ENCODE measurements at regions not wholly inside any gene's neighbourhood (a gene's known extent, or its start where the extent isn't known, plus 50 kb on each side); places are given as distances from the start of the nearest gene placed in this dataset.
"Not testable (repeated sequence)": the region's sequence is repeated elsewhere in the genome, so short reads cannot be mapped to it uniquely, and the experiment has no call there.

DNA sequence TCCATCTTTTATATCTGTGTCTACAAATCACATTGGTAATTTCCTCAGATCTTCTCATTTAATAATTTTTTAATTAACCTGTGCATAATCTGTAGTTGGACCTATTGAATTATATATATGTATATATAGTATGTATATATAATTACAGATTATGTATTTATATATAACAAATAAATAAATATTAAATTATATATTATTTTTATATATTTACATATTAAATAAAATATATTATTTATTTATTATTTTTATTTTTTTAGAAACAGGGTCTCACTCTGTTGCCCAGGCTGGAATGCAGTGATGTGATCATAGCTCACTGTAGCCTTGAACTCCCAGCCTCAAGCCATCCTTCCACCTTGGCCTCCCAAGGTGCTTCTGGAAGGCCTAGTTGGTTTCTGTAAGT, 197.9 kb downstream of the FGF9 start:
- intact Hi-C loops (cut with micrococcal nuclease): no loop called here
- DNase-seq: no peak

DNA sequence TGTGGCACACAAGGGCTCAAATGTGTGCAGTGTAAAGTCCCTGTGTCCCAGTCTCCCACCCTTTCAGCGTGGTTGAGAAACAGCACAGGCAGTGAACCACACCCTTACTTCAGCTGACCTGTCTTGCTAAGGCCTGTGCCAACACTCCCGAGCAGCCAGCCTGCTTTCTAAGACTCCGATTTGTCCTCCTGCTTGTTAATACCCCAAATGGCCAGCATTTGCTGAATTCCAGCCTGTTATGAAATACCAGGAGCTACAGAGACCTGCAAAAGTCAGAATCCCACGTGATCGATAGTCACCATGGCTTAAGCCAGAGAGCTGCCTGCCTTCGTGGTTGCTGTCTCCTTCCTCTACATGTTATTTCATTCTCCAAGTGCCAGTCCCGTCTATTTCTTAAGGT, 200.5 kb downstream of the FGF9 start:
- intact Hi-C loops (cut with micrococcal nuclease): no loop called here
- DNase-seq: no peak
- no peak for ATAC-seq

More for the DNA sequence above, 197.9 kb downstream of the FGF9 start:
- no peak for ATAC-seq

DNA sequence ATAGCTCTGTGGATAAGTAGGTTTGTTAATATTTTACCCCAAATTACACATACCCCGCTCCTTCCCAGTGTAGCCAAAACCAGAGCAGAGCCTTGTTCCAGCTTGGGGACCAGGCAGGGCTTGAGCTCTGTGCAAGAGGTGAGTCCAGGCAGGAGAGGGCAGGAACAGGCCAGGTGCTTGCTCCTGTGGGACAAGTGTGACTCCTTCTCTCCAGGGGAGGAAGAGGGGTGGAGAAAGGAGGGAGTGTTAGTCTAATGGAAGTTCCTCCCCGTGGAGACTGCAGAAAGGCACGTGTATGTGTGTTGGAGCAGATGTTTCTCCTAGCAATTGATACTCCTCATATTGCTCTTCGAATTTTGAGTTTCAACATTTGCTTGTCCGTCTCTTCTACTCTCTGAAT, 201.0 kb downstream of the FGF9 start:
- intact Hi-C loops (cut with micrococcal nuclease): no loop called here
- DNase-seq: no peak
- ATAC-seq: no peak

DNA sequence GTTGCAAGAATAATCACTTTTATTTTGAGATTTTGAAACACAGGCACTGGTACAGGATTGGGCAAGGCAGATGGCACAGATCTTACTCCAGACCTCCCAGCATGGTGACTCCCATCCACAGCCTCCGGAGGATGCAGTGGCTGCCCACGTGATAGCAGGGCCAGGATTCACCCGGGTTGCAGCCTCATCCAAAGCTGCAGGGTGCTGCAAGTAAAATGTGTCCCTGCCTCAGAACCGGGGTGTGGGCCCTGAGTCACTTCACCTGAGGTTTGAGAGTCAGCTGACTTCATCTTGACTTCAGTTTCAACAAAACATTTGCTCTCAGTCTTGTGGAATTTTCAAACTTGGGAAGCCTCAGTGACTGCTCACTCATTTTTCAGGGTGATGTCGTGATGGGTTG, 201.9 kb downstream of the FGF9 start:
- ATAC-seq (no peak), DNase-seq (no peak)
- intact Hi-C loops (cut with micrococcal nuclease): no loop called here

DNA sequence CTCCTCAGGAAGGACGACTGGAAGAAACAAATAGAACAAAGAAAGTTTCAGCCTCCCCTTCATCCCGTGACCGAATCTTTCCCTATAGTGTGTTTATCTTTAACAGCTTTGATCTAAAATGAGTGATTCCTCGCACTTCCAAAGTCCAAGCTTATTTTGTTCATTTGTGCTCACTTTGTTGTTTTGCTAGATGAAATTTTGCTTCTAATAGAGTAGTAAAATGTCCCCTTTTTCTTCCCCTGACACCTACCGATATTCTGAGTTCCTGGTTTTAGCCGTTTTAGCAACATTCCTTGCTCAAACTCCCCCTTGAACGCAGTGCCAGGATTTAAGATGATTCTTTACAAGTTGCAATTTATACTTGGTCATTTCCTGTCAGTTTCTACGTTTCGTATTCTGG, 204.2 kb downstream of the FGF9 start:
- ATAC-seq (no peak), DNase-seq (no peak)
- intact Hi-C loops (cut with micrococcal nuclease): no loop called here

DNA sequence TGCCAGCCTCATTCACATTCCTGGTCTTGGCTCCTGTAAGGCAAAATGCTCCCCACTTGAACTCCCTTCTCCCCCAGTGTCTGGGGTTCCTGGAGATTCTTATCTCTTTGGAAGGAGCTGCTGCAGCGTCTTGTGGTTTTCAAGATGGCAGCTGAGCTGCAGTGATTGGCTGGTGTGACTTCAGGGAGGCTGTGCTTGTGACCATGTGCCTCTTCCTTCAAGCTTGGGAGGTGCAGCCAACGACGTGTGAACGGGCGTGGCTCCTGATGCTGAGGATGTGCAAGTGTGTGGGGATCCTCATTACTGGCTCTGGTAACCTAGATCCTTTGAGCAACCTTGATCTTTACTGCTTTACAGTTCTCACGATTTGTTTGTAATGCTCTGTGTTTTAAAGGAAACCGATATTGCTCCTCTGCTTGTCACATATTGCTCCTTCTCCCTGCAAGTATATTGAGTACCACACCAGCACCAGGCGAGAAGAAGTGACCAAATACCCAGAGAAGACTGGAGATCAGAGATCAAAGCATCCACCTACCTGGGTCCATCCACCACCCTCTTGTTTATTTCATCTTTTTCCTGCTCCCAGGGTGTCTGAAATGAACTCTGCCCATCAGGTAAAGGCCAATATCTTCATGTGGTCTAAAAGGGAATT, 208.5 kb downstream of the FGF9 start:
- intact Hi-C loops (cut with micrococcal nuclease): no loop called here
- no peak for DNase-seq
- ATAC-seq: no peak

DNA sequence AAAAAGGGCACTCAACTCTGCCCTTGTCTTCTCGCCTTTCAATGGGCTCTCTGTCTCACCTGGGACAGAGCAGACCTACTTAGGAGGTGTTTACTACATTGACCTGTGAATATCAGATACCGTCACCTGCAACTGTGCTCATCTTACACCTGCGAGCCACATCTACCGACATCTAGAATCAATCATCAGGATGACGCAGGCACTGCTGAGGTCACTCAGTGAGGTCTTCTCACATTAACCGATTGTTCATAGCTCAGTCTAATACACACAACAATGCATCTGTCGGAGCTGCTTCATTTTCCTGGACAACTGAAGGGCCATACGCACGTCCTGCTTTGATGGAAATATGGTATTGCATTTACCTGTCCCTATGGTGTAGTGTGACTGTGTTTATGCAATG, 211.9 kb downstream of the FGF9 start:
- intact Hi-C loops (cut with micrococcal nuclease): no loop called here
- no peak for DNase-seq
- ATAC-seq: no peak

DNA sequence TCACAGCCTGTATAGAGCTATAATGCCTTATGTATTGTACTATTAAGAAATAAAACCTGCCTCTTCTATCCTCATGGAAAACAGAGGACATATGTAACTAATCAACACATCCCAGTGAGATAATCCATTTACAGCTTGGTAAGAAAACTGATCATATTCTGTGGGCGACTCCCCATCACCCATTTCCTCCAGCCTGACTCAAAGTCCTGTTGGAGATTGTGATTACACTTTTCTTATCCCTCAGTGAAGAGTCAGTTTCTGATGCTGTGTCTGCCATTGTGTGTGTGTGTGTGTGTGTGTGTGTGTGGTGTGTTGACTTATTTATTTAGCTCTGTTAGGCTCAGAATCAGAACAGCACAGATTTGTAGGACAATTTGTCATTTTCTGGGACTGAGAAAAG, 212.8 kb downstream of the FGF9 start:
- no peak for DNase-seq
- intact Hi-C loops (cut with micrococcal nuclease): no loop called here
- no peak for ATAC-seq

DNA sequence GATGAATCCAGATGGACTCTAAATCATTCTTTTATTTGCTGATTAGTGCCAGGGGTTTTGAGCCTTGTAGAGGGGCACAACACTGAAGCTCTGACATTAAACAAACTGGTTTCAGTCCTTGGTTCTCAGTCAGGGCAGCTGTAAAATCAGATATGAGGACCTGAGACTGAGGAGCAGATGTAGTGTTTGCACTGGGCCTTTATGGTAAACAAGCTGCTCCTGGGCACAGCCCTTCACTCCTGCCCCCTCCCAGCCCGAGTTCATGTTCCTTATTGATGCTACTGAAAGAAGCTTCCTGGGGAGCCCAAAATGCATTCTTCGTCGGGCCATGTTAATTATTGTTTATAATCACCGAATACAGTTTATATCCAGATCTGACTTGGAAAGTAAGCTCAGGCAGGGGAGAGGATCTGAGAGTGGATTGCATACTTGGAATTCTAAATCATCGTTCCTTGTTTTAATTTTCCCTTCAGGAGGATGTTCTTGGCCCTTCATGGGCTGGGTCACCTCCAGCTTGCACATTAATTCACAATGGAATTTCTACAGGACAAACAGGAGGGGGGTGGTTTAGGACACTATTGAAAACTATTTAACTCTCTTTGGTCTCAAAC, 213.5 kb downstream of the FGF9 start:
- intact Hi-C loops (cut with micrococcal nuclease): no loop called here
- no peak for ATAC-seq
- DNase-seq: no peak

DNA sequence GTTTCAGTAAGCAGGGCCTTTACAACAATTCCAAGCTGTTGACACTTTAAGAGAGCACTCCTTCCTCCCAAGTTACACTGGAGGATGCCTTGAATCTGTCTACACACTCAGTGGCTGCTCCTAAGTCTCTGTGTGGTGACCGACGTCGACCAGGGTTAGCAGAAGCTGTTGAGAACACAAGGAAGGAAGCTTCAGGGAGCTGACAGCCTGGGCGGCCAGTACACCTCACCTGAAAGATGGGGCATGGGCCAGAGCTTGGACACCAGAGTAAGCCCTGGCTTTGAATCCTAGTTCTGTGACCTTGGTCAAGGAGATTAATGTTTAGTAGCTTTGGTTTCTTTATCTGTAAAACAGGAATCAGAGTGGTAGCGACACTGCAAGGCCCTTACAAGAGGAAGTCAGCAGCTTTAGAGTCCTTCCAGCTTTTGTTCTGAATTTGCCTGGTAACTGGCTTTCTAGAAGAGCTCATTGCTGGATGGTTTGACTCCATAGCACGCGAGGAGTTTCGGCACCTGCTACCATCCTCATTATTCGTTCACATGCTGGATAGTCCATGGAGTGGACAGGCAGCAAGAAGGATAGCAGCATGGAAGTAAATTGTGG, 214.2 kb downstream of the FGF9 start:
- ATAC-seq (no peak), DNase-seq (no peak)
- intact Hi-C loops (cut with micrococcal nuclease): no loop called here

DNA sequence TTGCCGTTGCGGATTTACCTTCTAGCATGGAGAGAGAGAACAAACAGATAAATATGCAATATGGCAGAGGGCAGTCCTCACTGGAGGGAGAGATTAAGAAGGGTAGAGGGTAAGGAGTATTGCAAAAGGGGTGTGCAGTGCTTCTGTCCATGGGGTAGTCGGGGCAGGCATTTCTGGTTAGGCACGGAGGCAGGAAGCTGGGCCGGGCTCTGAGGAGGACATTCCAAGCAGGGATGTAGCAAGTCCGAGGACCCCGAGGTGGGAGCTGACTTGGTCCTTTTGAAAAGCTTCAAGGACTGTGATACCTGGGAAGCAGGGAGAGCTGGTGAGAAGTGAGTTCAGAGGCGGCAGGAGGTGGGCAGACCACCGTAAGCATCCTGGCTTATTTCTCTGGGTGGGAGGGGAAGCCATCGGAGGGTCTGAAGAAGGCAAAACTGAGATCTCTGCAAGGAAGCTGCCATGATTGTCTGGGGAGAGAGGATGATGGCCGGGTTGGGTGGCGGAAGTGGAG, 214.9 kb downstream of the FGF9 start:
- intact Hi-C loops (cut with micrococcal nuclease): no loop called here
- no peak for ATAC-seq
- no peak for DNase-seq

DNA sequence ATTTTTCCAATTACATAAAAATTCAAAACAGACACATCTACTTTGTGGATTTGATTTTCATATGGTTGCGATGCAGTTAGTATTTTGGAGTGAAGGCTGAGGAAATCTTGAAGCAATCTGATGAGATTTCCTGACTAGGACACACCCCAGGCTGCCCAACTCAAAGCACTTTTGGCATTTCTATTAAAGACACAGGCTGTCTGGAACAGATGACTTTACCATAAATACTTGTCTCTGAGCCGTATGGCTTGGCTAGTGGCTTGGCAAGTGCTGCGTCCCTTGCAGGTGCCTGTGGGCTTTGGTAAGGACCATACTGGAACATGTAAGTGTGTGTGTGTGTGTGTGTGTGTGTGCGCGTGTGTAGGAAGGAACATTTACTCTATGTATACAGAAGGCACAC, 218.8 kb downstream of the FGF9 start:
- ATAC-seq (no peak), DNase-seq (no peak)
- intact Hi-C loops (cut with micrococcal nuclease): no loop called here

DNA sequence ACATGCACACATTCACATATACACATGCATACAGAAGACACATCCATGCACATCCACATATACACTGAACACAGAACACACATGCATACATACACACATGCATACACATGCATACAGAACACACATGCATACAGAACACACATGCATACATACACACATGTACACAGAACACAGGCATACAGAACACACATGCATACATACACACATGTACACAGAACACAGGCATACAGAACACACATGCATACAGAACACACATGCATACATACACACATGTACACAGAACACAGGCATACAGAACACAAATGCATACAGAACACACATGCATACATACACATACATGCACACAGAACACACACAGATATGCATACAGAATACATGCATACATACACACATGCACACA, 219.3 kb downstream of the FGF9 start:
- ATAC-seq; intact Hi-C loops (cut with micrococcal nuclease): not testable (repeated sequence)

DNA sequence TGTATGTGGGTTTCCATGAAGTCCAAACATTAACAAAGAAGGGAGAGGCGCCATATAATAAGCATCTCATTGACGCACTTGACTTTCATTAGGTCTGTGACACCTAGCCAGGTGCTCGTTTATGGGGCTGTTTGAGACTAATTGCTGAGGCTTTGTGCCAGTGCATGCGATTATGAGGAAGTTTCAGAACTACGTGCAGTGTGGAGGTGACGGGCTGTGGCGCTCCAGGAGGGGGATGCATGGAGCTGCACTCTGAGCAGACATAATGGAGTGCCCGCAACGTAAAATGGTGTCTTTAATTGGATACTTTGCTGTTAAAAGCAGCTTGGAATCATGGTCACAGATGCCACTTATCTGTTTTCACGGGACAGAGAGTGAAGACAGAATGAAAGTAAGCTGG, 223.2 kb downstream of the FGF9 start:
- intact Hi-C loops (cut with micrococcal nuclease): no loop called here
- ATAC-seq (no peak), DNase-seq (no peak)

More for the DNA sequence above, 219.3 kb downstream of the FGF9 start:
- DNase-seq: not testable (repeated sequence)

DNA sequence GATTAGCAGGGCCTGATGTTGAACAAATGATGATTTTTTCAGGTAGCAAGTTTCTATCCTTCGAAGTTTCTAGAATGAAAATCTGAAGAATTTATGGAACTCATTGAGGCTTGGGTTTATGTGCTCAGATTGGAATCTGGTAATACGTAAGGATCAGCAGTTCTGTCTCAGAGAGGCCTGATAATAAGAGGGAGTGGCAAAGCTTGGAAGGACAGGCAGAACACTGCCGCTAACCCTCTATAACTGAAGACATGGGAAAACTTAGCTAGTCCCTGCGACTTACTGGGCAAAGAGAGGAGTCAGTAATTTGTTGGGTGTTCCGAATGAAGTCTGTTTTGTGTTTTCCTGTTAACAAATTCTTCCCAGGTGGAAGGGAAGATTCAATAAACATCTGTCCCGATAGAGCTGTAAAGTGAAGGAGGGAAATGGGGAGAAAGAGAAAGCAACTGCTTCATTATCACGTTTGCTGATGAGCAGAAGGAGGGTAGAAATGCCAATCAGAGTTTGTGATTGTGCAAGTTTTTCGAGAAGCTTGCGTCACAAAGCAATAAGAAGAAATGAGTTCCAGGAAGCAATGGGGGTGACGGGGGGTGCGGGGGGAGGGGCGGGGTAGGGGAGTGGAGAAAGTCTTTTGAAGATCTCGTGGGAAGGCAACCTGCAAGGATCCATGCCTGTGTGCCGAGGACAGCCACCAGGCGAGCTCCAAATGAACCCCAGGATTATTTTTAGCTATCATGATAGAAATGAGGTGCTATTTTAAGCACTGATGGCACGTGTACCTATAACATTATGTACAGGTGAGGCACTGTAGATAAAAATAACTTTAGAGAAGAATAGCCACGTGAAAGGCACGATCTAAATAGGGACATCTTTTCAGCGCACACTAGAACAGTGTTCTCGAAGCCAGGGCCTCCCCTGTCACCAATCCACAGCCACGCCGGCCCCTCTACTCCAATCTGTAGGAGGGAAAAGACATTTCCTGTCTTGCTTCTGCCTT, 224.1 kb downstream of the FGF9 start:
- ATAC-seq: no peak
- intact Hi-C loops (cut with micrococcal nuclease): no loop called here
- no peak for DNase-seq

DNA sequence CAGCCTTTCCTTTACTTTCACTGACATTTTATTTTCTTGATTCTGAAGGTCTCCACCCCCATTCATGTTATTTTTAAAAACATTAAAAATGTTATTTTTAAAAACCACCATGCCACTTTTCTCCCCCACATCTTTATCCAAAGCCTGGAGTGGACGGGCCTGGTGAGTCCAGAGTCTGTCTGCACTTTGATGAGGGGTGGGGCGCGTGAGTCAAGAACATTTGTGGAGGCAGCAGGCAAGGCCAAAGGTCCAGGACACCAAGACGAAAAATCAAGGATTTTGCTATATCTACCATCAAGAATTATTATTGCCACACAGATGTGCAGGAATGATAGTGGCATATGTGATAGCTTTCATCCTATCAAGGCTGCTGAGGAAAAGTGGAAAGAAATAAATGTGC, 224.9 kb downstream of the FGF9 start:
- ATAC-seq: no peak
- DNase-seq: no peak
- intact Hi-C loops (cut with micrococcal nuclease): no loop called here

DNA sequence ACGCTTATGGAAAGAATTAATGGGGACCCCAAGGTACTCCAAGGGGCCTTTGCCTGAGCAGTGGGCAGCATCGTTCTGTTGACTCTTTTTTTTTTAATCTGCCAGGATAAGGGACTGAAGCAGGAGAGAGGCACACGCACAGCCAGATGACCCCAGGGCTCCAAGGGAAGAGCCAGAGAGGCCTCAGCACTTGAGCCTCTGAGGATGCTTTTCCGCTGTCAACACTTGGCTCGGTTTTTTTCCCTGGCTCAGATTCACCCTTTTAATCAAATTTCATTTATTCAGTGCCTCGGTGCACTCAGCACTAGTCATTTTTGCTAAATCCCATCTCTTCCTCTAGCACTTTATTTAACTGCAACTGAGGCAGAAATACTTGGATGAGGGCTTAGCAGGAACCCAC, 226.3 kb downstream of the FGF9 start:
- ATAC-seq: peak; percentile 73
- intact Hi-C loops (cut with micrococcal nuclease): no loop called here
- DNase-seq: no peak

DNA sequence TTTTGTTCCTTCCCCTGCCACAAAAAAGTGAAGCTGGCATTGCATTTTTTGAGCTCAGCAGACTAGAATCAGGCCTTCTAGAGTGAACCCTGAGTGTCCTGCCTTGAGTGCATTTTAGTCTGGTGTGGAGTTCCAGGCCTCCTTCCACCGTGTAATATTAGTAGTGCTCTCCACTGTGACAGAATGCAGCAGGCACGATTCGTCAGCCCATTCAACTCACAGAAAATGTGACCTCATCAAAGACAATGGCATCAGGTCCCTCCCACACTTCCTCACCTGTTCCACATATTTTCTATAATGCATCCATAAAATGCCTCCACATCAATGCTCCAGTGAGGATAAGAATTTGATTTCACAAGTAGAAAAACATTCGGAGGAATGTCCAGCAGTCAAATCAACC, 227.6 kb downstream of the FGF9 start:
- ATAC-seq (no peak), DNase-seq (no peak)
- intact Hi-C loops (cut with micrococcal nuclease): no loop called here

DNA sequence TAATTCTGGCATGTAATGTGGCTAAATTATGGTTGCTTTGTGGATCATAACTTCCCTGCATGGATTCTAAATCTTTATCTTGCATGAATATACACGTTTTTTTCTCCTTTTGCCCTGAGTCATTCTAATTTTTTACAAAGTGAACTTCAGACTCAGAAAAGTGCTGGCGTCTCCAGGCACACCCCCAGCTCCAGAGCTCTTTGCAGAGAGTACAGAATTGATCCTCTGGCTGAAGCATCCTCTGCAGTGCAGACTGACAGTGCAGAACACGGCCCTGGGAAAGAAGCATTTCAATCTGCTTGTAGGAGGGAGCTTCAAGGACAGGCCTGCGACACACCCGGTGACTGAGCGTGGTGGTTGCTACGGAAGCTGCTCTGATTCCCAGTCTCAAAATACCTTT, 228.1 kb downstream of the FGF9 start:
- intact Hi-C loops (cut with micrococcal nuclease): no loop called here
- no peak for ATAC-seq

DNA sequence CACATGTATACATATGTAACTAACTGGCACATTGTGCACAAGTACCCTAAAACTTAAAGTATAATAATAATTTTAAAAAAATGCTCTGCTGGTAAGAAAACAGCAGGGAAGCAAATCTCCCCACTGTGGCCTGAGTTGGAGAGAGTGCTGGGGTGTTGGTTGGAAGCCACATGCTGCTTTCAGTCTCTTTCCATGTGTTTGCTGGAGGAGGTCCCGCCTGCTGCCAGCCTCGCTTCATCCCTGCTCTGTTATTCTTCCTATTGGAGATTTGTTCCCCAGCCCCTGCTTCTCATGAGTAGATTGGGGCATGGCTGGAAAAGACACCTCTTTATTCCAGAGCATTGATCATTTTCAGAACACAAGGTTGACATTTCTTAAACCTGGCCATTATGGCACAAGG, 230.5 kb downstream of the FGF9 start:
- intact Hi-C loops (cut with micrococcal nuclease): no loop called here
- ATAC-seq: no peak
- DNase-seq: no peak

More for the DNA sequence above, 228.1 kb downstream of the FGF9 start:
- DNase-seq: no peak

Data from left ventricle myocardium superior (tissue), 1 donor.